Activated CD8-positive, alpha-beta memory T cell treated with anti-CD3 and anti-CD28 coated beads for 24 hours (primary cell): ENCODE measurements at regions not wholly inside any gene's neighbourhood (a gene's known extent, or its start where the extent isn't known, plus 50 kb on each side); places are given as distances from the start of the nearest gene placed in this dataset.
"Not testable (repeated sequence)": the region's sequence is repeated elsewhere in the genome, so short reads cannot be mapped to it uniquely, and the experiment has no call there.

Source experiments
- DNase-seq: peaks from one replicate; pipeline ENCODE4 v3.0.0-alpha.2; 2020

DNA sequence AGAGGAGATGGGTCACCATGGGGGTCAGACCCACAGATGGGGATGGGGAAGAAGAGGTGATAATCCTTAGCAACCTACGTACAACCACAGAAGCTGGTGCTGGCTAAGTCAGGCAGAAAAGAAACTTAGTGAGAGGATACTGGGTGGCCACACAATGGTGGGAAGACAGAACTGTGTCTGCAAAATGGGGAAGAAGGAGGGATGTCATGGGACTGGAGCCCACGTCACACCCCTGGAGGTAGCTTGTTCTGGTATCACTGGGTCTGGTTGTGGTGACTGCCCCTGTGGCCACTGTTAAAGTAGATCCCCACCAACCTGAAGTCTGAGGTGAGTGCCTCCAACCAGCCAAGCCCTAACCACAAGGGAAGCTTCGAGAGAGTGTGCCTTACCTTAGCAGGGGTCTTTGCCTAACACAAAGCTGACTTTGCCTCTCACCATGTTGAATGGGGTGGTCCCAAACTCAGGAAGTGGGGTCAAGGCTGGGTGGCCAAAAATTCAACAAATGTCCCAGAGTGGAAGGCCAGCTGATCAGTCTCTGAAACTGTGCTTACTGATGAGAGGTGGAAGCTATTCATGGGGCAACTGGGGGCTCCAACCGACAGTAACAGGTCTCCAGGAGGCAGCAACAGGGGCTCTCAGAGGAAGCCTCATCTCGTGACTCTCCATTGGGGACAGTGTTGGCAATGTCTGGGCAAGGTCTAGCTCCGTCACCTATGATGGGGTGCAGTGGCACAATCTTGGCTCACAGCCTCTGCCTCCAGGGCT is 64.8 kb upstream of the SLC1A4 start:
- no peak for DNase-seq

DNA sequence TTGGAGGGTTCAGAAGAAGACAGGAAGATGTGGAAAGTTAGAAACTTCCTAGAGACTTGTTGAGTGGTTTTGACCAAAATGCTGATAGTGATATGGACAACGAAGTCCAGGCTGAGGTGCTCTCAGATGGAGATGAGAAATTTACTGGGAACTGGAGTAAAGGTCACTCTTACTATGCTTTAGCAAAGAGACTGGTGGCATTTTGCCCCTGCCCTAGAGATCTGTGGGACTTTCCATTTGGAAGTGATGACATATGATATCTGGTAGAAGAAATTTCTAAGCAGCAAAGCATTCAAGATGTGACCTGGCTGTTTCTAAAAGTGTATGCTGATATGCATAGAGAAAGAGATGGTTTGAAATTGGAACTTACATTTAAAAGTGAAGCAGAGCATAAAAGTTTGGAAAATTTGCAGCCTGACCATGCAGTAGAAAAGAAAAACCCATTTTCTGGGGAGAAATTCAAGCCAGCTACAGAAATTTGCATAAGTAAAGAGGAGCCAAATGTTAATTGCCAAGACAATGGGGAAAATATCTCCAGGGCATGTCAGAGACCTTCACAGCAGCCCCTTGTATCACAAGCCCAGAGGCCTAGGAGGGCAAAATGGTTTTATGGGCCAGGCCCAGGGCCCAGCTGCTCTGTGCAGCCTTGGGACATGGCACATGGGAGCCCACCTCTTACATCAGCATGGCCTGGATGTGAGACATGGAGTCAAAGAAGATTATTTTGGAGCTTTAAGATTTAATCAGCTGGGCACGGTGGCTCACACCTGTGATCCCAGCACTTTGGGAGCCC is 63.1 kb upstream of the SLC1A4 start:
- not testable (repeated sequence) for DNase-seq

DNA sequence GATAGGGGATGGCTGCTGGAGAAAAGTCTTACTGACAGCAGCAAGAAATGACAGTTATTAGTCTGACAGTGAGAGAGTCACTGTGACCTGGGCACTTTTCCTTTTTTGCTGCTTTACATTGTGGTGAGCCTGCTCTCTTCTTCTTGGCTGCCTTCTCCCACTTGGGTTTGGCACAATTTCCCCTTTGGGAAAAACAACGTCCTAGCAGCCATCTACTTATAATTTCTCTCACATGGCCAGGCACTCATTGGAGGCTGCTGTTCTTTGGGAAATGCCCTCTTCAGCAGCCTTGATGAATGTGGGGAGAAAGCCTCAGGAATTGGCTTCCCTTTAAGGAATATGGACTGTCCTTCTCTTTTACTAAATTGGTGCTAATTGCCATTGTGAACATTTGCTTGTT is 60.4 kb upstream of the SLC1A4 start:
- DNase-seq = no peak

GRCh38 chr2:64929333-64929732 is 59.9 kb upstream of the SLC1A4 start:
- DNase-seq = no peak

GRCh38 chr2:64930258-64930671 is 58.9 kb upstream of the SLC1A4 start:
- no peak for DNase-seq

GRCh38 chr2:64931246-64932115 is 57.7 kb upstream of the SLC1A4 start:
- no peak for DNase-seq

DNA sequence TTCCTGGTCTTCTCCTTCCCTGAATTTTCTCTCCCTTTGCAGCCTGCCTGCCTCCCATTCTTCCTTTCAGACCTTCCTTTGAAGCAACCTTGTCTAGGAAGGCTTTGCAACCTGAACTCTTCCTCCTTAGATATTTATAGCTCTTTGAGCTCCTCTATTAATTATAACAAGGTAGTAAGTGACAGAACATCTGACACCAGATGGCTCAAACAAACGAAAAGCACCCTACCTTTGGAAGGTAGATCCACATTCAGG is 57.2 kb upstream of the SLC1A4 start:
- DNase-seq = no peak

GRCh38 chr2:64932371-64933216 is 56.6 kb upstream of the SLC1A4 start:
- no peak for DNase-seq

DNA sequence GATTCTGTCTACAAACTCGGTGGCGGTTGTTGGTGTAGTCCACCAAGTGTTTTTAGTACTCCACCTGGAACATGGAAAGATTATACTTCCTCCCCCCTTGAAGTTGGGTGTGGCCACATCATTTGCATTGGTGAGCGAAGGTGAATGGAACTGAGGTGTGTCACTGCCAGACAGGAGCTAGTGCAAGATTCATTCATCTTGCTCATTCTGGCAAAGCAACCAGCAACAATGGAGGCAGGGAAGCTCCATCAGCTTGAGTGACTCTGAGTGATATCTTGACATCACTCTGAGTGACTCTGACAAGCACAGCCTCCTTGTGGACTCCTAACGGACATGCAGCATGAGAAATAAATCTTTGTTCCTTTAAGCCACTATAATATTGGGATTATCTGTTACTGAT is 54.7 kb upstream of the SLC1A4 start:
- no peak for DNase-seq

- DNase-seq = no peak
These were observed 52.4 kb upstream of the SLC1A4 start for GRCh38 chr2:64936809-64937208.

DNA sequence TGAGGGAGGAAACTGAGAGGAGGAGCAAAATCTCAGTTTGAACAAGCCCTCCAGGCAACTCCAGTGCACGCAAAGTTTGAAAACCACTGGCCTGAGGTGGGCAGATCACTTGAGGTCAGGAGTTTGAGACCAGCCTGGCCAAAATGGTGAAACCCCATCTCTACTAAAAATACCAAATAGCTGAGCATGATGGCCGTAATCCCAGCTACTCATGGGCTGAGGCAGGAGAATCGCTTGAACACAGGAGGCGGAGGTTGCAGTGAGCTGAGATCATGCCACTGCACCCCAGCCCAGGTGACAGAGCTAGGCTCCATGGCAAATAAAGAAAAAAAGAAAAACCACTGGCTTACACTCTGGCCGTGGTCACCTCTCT is 51.9 kb upstream of the SLC1A4 start:
- DNase-seq = not testable (repeated sequence)

- no peak for DNase-seq
These were observed 51.3 kb upstream of the SLC1A4 start for GRCh38 chr2:64937687-64938491.

DNA sequence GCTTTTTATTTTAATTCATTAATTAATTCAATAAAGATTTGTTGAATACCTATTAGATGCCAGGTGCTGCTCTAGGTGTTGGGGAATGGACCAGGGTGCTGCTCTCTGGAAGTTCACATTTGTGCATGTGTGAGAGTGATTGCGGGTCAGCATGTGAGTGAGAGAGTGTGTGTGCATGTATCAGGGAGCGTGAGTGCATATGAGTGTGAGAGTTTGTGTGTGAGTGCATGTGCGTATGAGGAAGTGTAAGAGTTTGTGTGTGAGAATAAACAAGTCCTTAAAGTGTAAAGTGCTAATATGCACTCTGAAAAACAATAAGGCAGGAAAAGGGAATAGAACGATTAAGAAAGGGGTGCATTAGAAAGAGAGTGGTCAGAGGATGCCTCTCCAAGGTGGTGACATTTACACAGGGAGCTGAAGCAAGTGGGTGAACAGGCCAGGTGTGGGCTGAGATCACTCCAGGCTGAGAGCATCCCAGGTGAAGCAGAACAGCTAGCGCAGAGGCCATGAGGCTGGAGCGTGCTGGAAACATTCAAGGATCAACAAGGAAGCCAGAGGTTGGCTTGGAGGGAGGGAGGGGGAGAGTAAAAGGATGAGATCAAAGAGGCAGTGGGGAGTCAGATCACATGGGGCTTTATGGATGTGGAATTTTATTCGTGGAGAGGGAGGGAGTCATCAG is 50.5 kb upstream of the SLC1A4 start:
- no peak for DNase-seq

DNA sequence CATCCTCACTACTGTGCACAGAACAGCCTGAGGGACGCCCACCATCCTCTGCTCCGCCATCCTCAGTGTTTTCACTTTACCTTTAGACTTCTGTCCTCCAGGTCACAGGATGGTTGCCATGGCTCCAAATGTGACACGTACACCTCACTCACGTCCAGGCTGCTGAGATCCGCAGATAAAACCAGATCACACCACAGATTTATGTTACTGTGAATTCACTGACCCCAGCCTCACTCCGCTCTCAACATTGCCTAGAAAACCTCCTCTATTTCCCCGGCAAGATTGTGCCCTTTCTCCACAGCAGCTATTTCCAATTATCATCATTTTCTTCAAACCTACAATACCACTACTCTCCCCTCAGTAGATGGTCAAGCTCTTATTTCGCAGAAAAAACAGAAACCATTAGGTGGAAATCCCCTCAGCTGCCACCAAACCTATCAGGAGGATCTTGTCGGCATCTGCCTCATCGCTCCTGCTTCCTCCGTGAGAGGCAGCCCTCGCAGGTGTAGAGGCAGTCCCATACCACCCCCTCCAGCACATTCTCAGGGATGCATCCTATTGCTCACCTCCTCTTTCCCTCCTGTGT is 49.8 kb upstream of the SLC1A4 start:
- no peak for DNase-seq
